Left cardiac atrium (tissue), 4 donors: ENCODE measurements at regions not wholly inside any gene's neighbourhood (a gene's known extent, or its start where the extent isn't known, plus 50 kb on each side); places are given as distances from the start of the nearest gene placed in this dataset.
A peak's percentile ranks its signal among the peaks of the same experiment; 100 is the strongest.

Experiments
- ATAC-seq, 2 donors: fragments of 200-7000 bp; cut with Tn5 transposase; one replicate each; pipeline ENCODE4 v1.9.1; 2020; ENCODE audit warnings: mild to moderate bottlenecking in 2 of 2, moderate library complexity in 2 of 2
- DNase-seq: peaks from one replicate; pipeline ENCODE4 v3.0.0-alpha.2; 2020
- intact Hi-C, 2 donors: fragments of 100-400 bp; cut with DNase I; formaldehyde crosslinking; loops; one replicate each; pipeline versions ENCODE4 v1.14.1 to v1.15.1; 2022 to 2023
- donor health status: DM: no; HTN: yes; CAD: no.
- donor health status: DM: no; HTN: yes; CAD: no; lungs with severe emphysema.
- donor health status: DM: yes; HTN: yes; CAD: no.
- donor health status: Dilated cardiomyopathy.

- ATAC-seq (no peak), DNase-seq (no peak)
- intact Hi-C loops = no loop called here
Measured at GRCh38 chr9:7967851-7968250, 168.3 kb upstream of the DMAC1 start.

- intact Hi-C loops = no loop called here
Measured at GRCh38 chr9:7967093-7967827, 167.7 kb upstream of the DMAC1 start.

GRCh38 chr9:7965063-7965462, 165.5 kb upstream of the DMAC1 start:
- ATAC-seq = no peak
- no peak for DNase-seq
- intact Hi-C loops = no loop called here

More at GRCh38 chr9:7967093-7967827, 167.7 kb upstream of the DMAC1 start:
- DNase-seq = no peak
- ATAC-seq = no peak

- intact Hi-C loops = no loop called here
- DNase-seq (no peak), ATAC-seq (peak; percentile 50 to 81)
Measured at GRCh38 chr9:7963026-7963425, 163.4 kb upstream of the DMAC1 start.

- intact Hi-C loops = no loop called here
- DNase-seq (no peak), ATAC-seq (no peak)
Measured at GRCh38 chr9:7961076-7961475, 161.5 kb upstream of the DMAC1 start.

GRCh38 chr9:7960320-7961050, 160.9 kb upstream of the DMAC1 start:
- no peak for DNase-seq
- intact Hi-C loops = no loop called here
- ATAC-seq = no peak

- ATAC-seq (no peak), DNase-seq (no peak)
- intact Hi-C loops = no loop called here
Measured at GRCh38 chr9:7957803-7958202, 158.2 kb upstream of the DMAC1 start.

- ATAC-seq = no peak
- DNase-seq = no peak
- intact Hi-C loops = no loop called here
Measured at GRCh38 chr9:7947577-7947976, 148.0 kb upstream of the DMAC1 start.

GRCh38 chr9:7946458-7946857, 146.9 kb upstream of the DMAC1 start:
- ATAC-seq (no peak), DNase-seq (no peak)
- intact Hi-C loops = no loop called here

GRCh38 chr9:7944572-7944971, 145.0 kb upstream of the DMAC1 start:
- ATAC-seq = no peak
- no peak for DNase-seq
- intact Hi-C loops = no loop called here

GRCh38 chr9:7937761-7938491, 138.3 kb upstream of the DMAC1 start:
- DNase-seq = no peak

GRCh38 chr9:7936996-7937395, 137.4 kb upstream of the DMAC1 start:
- no peak for ATAC-seq
- no peak for DNase-seq
- intact Hi-C loops = no loop called here

More at GRCh38 chr9:7937761-7938491, 138.3 kb upstream of the DMAC1 start:
- no peak for ATAC-seq
- intact Hi-C loops = no loop called here

- no peak for ATAC-seq
- intact Hi-C loops = no loop called here
- no peak for DNase-seq
Measured at GRCh38 chr9:7936163-7936562, 136.6 kb upstream of the DMAC1 start.

GRCh38 chr9:7935681-7936080, 136.1 kb upstream of the DMAC1 start:
- no peak for DNase-seq
- intact Hi-C loops = no loop called here
- ATAC-seq = peak in 1 of 2 donors; percentile 68

GRCh38 chr9:7932767-7933166, 133.2 kb upstream of the DMAC1 start:
- ATAC-seq = no peak
- intact Hi-C loops = no loop called here

GRCh38 chr9:7930613-7931012, 131.0 kb upstream of the DMAC1 start:
- no peak for ATAC-seq
- intact Hi-C loops = no loop called here
- DNase-seq = no peak

More at GRCh38 chr9:7932767-7933166, 133.2 kb upstream of the DMAC1 start:
- no peak for DNase-seq

- DNase-seq (no peak), ATAC-seq (no peak)
- intact Hi-C loops = no loop called here
Measured at GRCh38 chr9:7921545-7922197, 122.1 kb upstream of the DMAC1 start.

- intact Hi-C loops = no loop called here
- no peak for DNase-seq
- ATAC-seq = peak in 1 of 2 donors; percentile 76
Measured at GRCh38 chr9:7912037-7912535, 112.5 kb upstream of the DMAC1 start.

- intact Hi-C loops = no loop called here
- ATAC-seq (no peak), DNase-seq (no peak)
Measured at GRCh38 chr9:7910426-7911020, 110.9 kb upstream of the DMAC1 start.
